ENCODE measurements at regions not wholly inside any gene's neighbourhood (a gene's known extent, or its start where the extent isn't known, plus 50 kb on each side); places are given as distances from the start of the nearest gene placed in this dataset.

- TF ChIP-seq CHD7 (IDR thresholded peaks at IDR 0.05; ENCODE audit: insufficient replicate concordance, low read length) (no peak), SUZ12 (IDR thresholded peaks at IDR 0.05; ENCODE audit: low read length) (no peak), SIRT6 (IDR thresholded peaks at IDR 0.05; ENCODE audit: low read length) (no peak), RAD21 (IDR thresholded peaks at IDR 0.05 in 1 of 2, conservative IDR thresholded peaks at IDR 0.05 in 1 of 2; ENCODE audit: low read depth in 2 of 2, low read length in 2 of 2) (no peak), SP1 (IDR thresholded peaks at IDR 0.05; ENCODE audit: low read depth, low read length) (no peak), PHF8 (conservative IDR thresholded peaks at IDR 0.05; ENCODE audit: low read depth, low read length) (no peak), E2F6 (IDR thresholded peaks at IDR 0.05) (no peak)
These were observed 360.1 kb downstream of the SAMD5 start (continued) for GRCh38 chr6:147868427-147869190.

Data from H1 (cell line).